Stomach (tissue), 4 donors: ENCODE measurements at regions not wholly inside any gene's neighbourhood (a gene's known extent, or its start where the extent isn't known, plus 50 kb on each side); places are given as distances from the start of the nearest gene placed in this dataset.

Source experiments
- EP300 ChIP-seq: sonication (generic); formaldehyde crosslinking; IDR thresholded peaks from one replicate; pipeline ENCODE4 v1.6.1; 2017; ENCODE audit warnings: antibody characterized with exemption
- POLR2AphosphoS5 ChIP-seq, 3 donors: sonication (generic); formaldehyde crosslinking; IDR thresholded peaks; one replicate each; pipeline ENCODE4 v1.6.1; 2016; ENCODE audit warnings: antibody characterized with exemption in 3 of 3

DNA sequence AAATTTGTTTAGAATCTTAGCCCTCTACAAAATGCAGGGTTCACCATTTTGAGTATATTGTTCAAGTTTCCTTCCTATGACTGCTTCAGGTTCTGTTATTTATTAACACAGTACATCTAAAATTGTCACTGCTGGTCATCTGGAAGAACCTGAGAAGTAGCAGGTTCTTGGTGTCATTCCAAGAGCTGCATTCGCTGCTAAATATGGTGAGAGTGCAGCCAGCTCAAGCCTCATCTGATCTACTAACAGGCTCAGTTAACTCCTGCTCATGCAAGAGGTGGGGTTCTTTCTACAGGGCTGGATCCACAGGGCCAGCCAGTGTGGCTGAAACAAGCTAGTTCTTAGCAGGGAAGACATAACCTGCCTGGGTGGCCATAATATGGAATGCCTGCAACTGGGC is 1946.1 kb downstream of the TP53TG3F start:
- no peak for TF ChIP-seq POLR2AphosphoS5 (IDR thresholded peaks at IDR 0.05)
- TF ChIP-seq EP300 = no peak
